HT1080 (cell line): ENCODE measurements at regions not wholly inside any gene's neighbourhood (a gene's known extent, or its start where the extent isn't known, plus 50 kb on each side); places are given as distances from the start of the nearest gene placed in this dataset.

Experiments
- DNase-seq: peaks from one replicate; pipeline ENCODE4 v3.0.0-alpha.2; 2015; ENCODE audit warnings: low read depth

- no peak for DNase-seq
These were observed 170.0 kb upstream of the KLHL29 start for GRCh38 chr2:23215016-23215415.

GRCh38 chr2:23219666-23220065 lies 165.3 kb upstream of the KLHL29 start:
- DNase-seq, result no peak

GRCh38 chr2:23220513-23221094 lies 164.4 kb upstream of the KLHL29 start:
- no peak for DNase-seq

GRCh38 chr2:23221236-23221635 lies 163.7 kb upstream of the KLHL29 start:
- no peak for DNase-seq

- no peak for DNase-seq
These were observed 163.1 kb upstream of the KLHL29 start for GRCh38 chr2:23221901-23222300.

- DNase-seq, result no peak
These were observed 154.1 kb upstream of the KLHL29 start for GRCh38 chr2:23230885-23231284.

- no peak for DNase-seq
These were observed 153.1 kb upstream of the KLHL29 start for GRCh38 chr2:23231865-23232264.

- peak; percentile 81 for DNase-seq
These were observed 149.7 kb upstream of the KLHL29 start for GRCh38 chr2:23235292-23235691.

GRCh38 chr2:23235736-23236135 lies 149.2 kb upstream of the KLHL29 start:
- DNase-seq, result no peak

GRCh38 chr2:23237147-23237546 lies 147.8 kb upstream of the KLHL29 start:
- no peak for DNase-seq

- no peak for DNase-seq
These were observed 146.8 kb upstream of the KLHL29 start for GRCh38 chr2:23238011-23238657.

GRCh38 chr2:23239374-23239773 lies 145.6 kb upstream of the KLHL29 start:
- DNase-seq, result no peak

GRCh38 chr2:23241121-23241520 lies 143.9 kb upstream of the KLHL29 start:
- DNase-seq, result no peak

GRCh38 chr2:23241611-23242245 lies 143.3 kb upstream of the KLHL29 start:
- peak; percentile 40 for DNase-seq

GRCh38 chr2:23243073-23243659 lies 141.8 kb upstream of the KLHL29 start:
- no peak for DNase-seq

GRCh38 chr2:23244617-23245016 lies 140.4 kb upstream of the KLHL29 start:
- DNase-seq, result no peak

- no peak for DNase-seq
These were observed 137.8 kb upstream of the KLHL29 start for GRCh38 chr2:23246992-23247683.

- DNase-seq, result no peak
These were observed 136.3 kb upstream of the KLHL29 start for GRCh38 chr2:23248667-23249066.

- no peak for DNase-seq
These were observed 135.6 kb upstream of the KLHL29 start for GRCh38 chr2:23249348-23249747.

GRCh38 chr2:23250371-23250770 lies 134.6 kb upstream of the KLHL29 start:
- DNase-seq, result no peak

- no peak for DNase-seq
These were observed 128.3 kb upstream of the KLHL29 start for GRCh38 chr2:23256643-23257042.

GRCh38 chr2:23260621-23261020 lies 124.4 kb upstream of the KLHL29 start:
- DNase-seq, result no peak
